Skin epidermis (tissue), 12 donors: ENCODE measurements at regions not wholly inside any gene's neighbourhood (a gene's known extent, or its start where the extent isn't known, plus 50 kb on each side); places are given as distances from the start of the nearest gene placed in this dataset.
"Not testable (repeated sequence)": the region's sequence is repeated elsewhere in the genome, so short reads cannot be mapped to it uniquely, and the experiment has no call there.

ENCODE experiments used
- H3K27ac ChIP-seq, 21 experiments: fragments of 200-600 bp; sonication (generic) in 11 of 21; one replicate each; pipeline ENCODE4 v1.5.0; 2020; ENCODE audit warnings: mild to moderate bottlenecking in 3 of 21, inconsistent platforms in 2 of 21, moderate library complexity in 2 of 21
- H3K4me3 ChIP-seq, 7 experiments: fragments of 200-600 bp; sonication (generic) in 2 of 7; one replicate each; pipeline ENCODE4 v1.5.0; 2020; ENCODE audit warnings: inconsistent platforms in 2 of 7, mild to moderate bottlenecking in 2 of 7, moderate library complexity in 1 of 7

GRCh38 chr7:84941936-84942335 is 244.9 kb downstream of the SEMA3D start:
- no peak overlapping the region for H3K27ac ChIP-seq
- H3K4me3 ChIP-seq = no peak overlapping the region

DNA sequence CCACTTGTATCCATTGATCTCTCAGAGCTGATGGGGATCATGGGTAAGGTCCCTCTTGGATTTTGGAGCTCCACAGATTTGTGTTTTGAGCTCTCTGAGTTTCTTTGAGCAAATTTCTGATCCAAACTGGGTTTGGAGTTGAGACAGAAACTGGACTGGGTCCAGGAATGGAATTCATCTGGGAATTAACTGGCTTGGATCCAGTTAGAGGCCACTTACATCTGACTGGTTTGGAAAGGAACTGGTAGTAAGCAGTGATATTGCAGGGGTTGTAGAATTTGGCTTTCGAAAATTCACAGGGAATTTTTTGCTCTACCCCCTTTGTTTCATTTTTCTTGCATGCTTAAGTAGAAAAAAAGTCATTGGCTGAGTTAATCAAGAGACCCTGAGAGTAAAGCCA is 245.6 kb downstream of the SEMA3D start:
- H3K4me3 ChIP-seq = no peak overlapping the region

GRCh38 chr7:84939888-84940287 is 247.0 kb downstream of the SEMA3D start:
- Histone ChIP-seq H3K4me3 (no peak overlapping the region), H3K27ac (no peak overlapping the region)

More for the DNA sequence above, 245.6 kb downstream of the SEMA3D start:
- no peak overlapping the region for H3K27ac ChIP-seq

DNA sequence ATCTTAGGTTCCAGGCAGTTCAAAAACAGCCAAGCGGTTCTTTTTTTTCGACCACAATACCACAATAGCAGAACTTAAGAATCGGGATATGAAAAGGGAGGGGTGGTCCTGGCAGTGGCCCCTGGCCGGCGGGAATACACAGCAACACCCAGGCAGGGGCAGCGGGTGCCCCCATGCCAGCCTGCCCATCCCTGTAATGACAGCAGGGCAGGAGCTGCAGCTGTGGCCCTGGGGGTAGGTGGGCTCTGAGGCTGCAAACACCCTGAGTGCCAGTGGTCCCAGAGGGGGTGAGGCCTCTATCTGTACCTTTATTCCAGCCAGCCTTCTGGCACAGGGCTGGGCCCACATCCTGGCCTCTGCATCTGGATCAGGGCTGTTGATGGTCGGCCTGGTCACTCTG is 247.4 kb downstream of the SEMA3D start:
- Histone ChIP-seq H3K27ac (no peak overlapping the region), H3K4me3 (no peak overlapping the region)

DNA sequence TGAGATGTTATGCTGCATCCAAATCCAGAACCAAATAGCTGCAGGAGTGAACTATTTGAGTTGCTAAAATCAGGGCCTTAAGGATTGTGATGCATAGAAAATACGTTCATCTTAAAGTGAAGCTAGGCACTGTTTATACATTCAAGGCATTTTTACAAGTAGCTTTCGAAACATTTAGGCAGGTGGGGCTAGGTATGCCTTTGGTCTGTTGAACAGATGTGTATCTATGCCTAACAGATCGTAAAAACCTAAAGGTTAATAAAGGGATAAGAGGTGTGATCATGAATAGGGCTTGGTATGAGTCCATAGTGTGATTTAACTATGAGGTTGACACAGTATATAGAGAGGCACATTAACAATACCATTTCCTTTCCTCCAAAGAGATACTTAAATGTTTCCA is 262.5 kb downstream of the SEMA3D start:
- Histone ChIP-seq H3K27ac (no peak overlapping the region), H3K4me3 (no peak overlapping the region)

GRCh38 chr7:84923348-84923747 is 263.5 kb downstream of the SEMA3D start:
- no peak overlapping the region for H3K27ac ChIP-seq
- no peak overlapping the region for H3K4me3 ChIP-seq

GRCh38 chr7:84921154-84921553 is 265.7 kb downstream of the SEMA3D start:
- no peak overlapping the region for H3K27ac ChIP-seq
- H3K4me3 ChIP-seq = no peak overlapping the region

DNA sequence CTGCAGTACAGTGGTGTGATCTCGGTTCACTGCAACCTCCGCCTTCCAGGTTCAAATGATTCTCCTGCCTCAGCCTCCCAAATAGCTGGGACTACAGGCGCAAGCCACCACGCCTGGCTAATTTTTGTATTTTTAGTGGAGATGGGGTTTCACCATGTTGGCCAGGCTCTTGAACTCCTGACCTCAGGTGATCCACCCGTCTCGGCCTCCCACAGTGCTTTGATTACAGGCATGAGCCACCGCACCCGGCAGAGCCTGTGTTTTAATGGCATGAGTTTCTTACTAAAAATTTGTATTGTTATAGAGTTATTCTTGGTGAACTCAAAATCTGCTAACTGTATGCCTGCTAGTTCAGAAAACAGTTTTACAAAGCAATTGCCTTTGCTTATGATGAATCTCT is 269.9 kb downstream of the SEMA3D start:
- not testable (repeated sequence) for H3K27ac ChIP-seq, H3K4me3 ChIP-seq

GRCh38 chr7:84916161-84916560 is 270.7 kb downstream of the SEMA3D start:
- no peak overlapping the region for H3K27ac ChIP-seq

DNA sequence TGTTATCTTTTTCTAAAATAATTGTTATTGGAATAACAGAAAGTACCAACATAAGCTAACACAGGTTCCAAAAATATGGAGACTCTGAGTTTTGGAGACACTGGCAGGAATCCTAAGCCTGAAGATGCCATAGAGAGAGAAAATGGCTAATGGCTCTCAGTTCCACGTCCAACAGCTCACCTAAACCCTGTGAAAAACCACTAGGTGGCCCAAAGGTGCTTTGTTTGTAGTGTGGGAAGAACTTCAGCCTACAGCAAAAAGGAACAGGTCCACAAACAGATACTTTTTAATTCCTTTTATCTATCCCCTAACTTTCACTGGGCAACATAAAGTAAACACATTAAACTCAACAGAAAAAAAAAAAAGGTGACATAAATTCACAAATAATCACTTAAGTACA is 272.3 kb downstream of the SEMA3D start:
- no peak overlapping the region for H3K4me3 ChIP-seq
- no peak overlapping the region for H3K27ac ChIP-seq

More at GRCh38 chr7:84916161-84916560, 270.7 kb downstream of the SEMA3D start:
- no peak overlapping the region for H3K4me3 ChIP-seq

DNA sequence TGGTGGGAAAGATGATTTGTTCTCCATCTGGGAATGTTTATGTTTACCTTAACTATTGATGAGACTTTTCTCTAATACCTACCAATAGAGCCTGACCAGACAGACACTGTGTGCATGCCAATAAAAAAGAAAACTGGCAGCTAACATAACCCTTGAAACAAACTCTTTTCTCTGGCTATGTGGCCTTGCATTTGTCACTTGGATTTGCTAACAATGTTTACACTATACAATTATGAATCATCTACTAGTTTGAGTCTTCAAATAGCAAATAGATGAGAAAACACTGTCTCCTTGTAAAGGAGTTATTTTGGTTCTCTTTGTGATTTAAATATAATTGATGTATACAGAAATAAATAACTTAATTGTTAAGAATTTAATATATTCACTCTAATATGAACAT is 273.1 kb downstream of the SEMA3D start:
- Histone ChIP-seq H3K27ac (no peak overlapping the region), H3K4me3 (no peak overlapping the region)

DNA sequence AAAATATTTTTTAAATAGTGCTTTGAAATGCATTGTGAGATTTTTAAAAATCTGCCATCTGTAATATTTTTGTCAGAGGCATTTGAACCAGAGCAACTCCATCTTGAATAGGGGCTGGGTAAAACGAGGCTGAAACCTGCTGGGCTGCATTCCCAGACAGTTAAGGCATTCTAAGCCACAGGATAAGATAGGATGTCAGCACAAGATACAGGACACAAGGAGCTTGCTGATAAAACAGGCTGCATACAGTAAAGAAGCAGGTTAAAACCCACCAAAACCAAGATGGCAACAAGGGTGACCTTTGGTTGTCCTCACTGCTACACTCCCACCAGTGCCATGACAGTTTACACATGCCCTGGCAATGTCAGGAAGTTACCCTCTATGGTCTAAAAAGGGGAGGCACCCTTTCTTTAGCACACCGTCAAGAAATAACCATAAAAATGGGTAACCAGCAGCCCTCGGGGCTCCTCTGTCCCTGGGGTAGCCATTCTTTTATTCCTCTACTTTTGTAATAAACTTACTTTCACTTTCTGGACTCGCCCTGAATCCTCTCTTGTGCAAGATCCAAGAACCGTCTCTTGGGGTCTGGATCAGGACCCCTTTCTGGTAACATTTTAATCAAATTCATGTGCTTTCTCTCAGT is 273.7 kb downstream of the SEMA3D start:
- Histone ChIP-seq H3K27ac (no peak overlapping the region), H3K4me3 (no peak overlapping the region)

GRCh38 chr7:84912537-84912936 is 274.3 kb downstream of the SEMA3D start:
- no peak overlapping the region for H3K4me3 ChIP-seq
- no peak overlapping the region for H3K27ac ChIP-seq

GRCh38 chr7:84912018-84912417 is 274.8 kb downstream of the SEMA3D start:
- H3K4me3 ChIP-seq = no peak overlapping the region
- no peak overlapping the region for H3K27ac ChIP-seq

DNA sequence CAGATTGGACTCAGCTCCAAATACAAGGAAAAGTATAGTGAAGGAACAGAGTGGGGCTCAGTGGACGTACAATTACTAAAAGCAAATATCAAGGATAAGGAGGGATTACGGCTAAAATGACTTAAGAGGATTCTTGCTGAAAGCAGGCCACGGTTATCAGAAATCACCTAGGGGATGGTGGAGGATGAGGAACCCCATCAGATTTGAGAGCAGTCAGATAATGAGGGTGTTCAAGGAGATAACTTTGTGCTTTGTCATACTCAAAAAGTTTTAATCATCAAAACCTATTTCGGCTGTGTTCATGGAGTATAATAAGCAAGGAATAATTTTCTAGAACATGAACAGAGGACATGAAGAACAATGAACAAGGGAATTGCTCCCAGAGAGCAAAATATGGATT is 275.8 kb downstream of the SEMA3D start:
- Histone ChIP-seq H3K27ac (no peak overlapping the region), H3K4me3 (no peak overlapping the region)

DNA sequence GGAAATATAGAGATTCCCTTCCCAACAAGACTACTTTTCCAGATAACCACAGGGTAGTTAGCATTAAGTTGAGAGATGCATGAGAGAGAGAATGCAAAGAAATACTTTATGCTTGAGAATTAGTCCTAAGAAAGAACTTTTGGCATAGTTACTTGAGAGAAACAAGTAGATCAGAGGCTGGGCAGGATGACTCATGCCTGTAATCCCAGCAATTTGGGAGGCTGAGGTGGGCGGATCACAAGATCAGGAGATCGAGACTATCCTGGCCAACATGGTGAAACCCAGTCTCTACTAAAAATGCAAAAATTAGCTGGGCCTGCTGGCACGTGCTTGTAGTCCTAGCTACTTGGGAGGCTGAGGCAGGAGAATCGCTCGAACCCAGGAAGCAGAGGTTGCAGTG is 276.5 kb downstream of the SEMA3D start:
- not testable (repeated sequence) for H3K27ac ChIP-seq, H3K4me3 ChIP-seq

DNA sequence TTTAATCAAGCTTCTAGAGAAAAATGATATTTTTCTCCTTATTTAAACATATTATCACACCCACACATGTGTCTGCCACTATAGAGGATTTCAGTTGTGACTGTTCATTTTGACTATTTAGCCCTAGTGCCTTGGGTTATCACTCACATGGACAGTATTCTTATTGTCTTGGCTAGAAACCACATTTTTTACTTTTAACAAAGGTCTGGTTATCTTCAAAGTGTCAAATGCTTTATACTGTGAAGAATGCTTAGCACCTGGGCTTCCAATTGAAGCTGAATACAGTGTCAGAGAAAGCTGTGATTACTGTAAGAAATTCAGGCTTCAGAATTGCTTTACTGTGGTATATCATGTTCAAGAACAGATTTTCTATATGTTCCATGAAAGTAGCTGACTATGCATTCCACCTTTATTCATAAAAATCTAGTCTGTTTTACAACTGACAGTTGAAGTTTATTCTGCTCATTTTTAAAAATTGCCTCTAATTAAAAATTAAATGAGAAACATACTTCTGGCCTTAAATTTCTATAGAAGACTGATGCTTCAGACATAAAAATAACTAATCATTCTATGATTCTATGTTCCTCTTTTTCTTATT is 278.6 kb downstream of the SEMA3D start:
- Histone ChIP-seq H3K27ac (no peak overlapping the region), H3K4me3 (no peak overlapping the region)

- H3K27ac ChIP-seq = no peak overlapping the region
- no peak overlapping the region for H3K4me3 ChIP-seq
These were observed 280.0 kb downstream of the SEMA3D start for GRCh38 chr7:84906889-84907288.

DNA sequence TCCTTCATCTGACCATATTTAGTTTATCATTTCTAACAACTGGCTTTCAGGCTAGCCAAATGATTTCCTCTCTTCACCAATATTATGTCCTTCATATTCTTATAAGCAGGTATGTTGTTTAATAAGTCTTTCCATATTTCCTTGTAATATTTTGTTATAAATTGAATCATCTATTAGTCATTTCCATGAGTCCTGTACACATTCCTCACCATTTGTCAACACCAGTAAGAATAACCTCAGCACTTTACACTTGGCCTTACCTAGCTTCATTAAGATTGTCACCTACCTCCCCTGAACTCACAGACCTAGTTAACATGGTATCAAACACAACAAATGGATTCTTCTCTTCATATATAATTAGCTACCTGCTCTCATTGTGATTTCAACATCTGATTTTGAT is 282.3 kb downstream of the SEMA3D start:
- Histone ChIP-seq H3K4me3 (no peak overlapping the region), H3K27ac (no peak overlapping the region)

- H3K4me3 ChIP-seq = no peak overlapping the region
- H3K27ac ChIP-seq = no peak overlapping the region
These were observed 285.5 kb downstream of the SEMA3D start for GRCh38 chr7:84901366-84901765.

DNA sequence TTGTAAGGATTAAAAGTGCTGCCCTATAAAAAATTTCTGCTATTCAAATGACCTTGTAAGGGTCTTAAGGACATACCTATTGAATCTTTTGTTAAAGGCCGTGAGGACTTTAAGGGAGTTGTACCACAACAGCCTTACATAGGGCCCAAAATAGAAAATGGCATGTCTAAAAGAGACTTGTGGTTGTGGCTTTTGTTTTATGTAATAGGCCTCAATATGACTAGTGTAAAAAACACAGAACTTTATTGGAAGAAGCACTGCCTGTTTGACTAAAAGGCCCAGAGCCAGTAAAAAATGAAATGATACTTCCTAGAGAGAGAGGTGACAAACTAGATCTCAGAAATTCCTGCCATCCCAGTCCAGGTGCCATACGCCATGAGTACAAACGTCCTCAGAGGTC is 286.6 kb downstream of the SEMA3D start:
- Histone ChIP-seq H3K27ac (no peak overlapping the region), H3K4me3 (no peak overlapping the region)

DNA sequence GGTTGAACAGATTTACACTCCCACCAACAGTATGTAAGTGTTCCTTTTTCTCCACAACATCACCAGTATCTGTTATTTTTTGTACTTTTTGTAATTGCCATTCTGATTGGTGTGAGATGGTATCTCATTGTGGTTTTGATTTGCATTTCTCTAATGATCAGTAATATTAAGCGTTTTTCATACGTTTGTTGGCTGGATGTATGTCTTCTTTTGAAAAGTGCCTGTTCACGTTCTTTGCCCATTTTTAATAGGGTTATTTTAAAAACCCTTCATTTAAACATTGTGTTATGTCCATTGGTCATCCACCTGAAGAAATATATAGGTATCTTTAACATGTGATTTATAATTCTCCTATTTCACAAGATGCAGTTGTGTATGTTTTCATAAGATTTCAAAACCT is 291.3 kb downstream of the SEMA3D start:
- Histone ChIP-seq H3K4me3 (no peak overlapping the region), H3K27ac (no peak overlapping the region)
